PC-9 (cell line): ENCODE measurements at regions not wholly inside any gene's neighbourhood (a gene's known extent, or its start where the extent isn't known, plus 50 kb on each side); places are given as distances from the start of the nearest gene placed in this dataset.

ENCODE experiments used
- BruUV-seq: library from RNA; stranded (reverse); fragments of 400-500 nt; replicated peaks from 2 replicates; lab custom pipeline; 2021; lab: Mats Ljungman, UMichigan
- CTCF ChIA-PET: fragments of 300-600 bp; sonication (Branson Sonifier 250); formaldehyde crosslinking; loops from one replicate; lab custom pipeline; 2022; ENCODE audit warnings: antibody characterized with exemption; lab: Charles Lee
- POLR2A ChIA-PET: fragments of 300-600 bp; sonication (Branson Sonifier 250); formaldehyde crosslinking; loops from one replicate; lab custom pipeline; 2022; ENCODE audit warnings: antibody characterized with exemption; ENCODE audit not compliant: unreplicated experiment; lab: Charles Lee
- DNase-seq, 2 experiments: peaks; one replicate each; pipeline versions ENCODE4 v3.0.0 to v3.0.0-alpha.2; 2015 to 2022; ENCODE audit warnings: mixed read lengths in 1 of 2
- H2AFZ ChIP-seq: fragments of 200-600 bp; sonication (generic); 2 replicates; pipeline ENCODE4 v1.8.1; 2017; ENCODE audit warnings: antibody characterized with exemption
- H3F3A ChIP-seq: fragments of 200-600 bp; sonication (generic); 2 replicates; pipeline ENCODE4 v1.8.1; 2017; ENCODE audit warnings: antibody characterized with exemption, mild to moderate bottlenecking, low read depth; ENCODE audit not compliant: insufficient read depth
- H3K27ac ChIP-seq: fragments of 200-600 bp; sonication (generic); 2 replicates; pipeline ENCODE4 v1.6.1; 2016; ENCODE audit warnings: mixed run types
- H3K27me3 ChIP-seq: fragments of 200-600 bp; sonication (generic); 2 replicates; pipeline ENCODE4 v1.6.1; 2016; ENCODE audit warnings: low read depth, mixed run types; ENCODE audit not compliant: insufficient read depth
- H3K36me3 ChIP-seq: fragments of 200-600 bp; sonication (generic); 2 replicates; pipeline ENCODE4 v1.6.1; 2016; ENCODE audit warnings: low read depth, mixed run types
- H3K4me1 ChIP-seq: fragments of 200-600 bp; sonication (generic); replicated peaks from 2 replicates; pipeline ENCODE4 v1.6.1; 2016; ENCODE audit warnings: mixed run types; ENCODE audit not compliant: insufficient read depth
- H3K4me2 ChIP-seq: fragments of 200-600 bp; sonication (generic); 2 replicates; pipeline ENCODE4 v1.6.1; 2017; ENCODE audit warnings: mixed run types
- H3K4me3 ChIP-seq: fragments of 200-600 bp; sonication (generic); 2 replicates; pipeline ENCODE4 v1.6.1; 2016; ENCODE audit warnings: mixed run types
- H3K79me2 ChIP-seq: fragments of 200-600 bp; sonication (generic); 2 replicates; pipeline ENCODE4 v1.6.1; 2017; ENCODE audit warnings: low read depth, mixed run types
- H3K9me2 ChIP-seq: fragments of 200-600 bp; sonication (generic); 2 replicates; pipeline ENCODE4 v1.8.1; 2017; ENCODE audit warnings: mild to moderate bottlenecking; ENCODE audit not compliant: insufficient read depth
- H3K9me3 ChIP-seq: fragments of 200-600 bp; sonication (generic); 2 replicates; pipeline ENCODE4 v1.8.1; 2016; ENCODE audit warnings: low read depth; ENCODE audit not compliant: insufficient read depth
- H4K20me1 ChIP-seq: fragments of 200-600 bp; sonication (generic); 2 replicates; pipeline ENCODE4 v1.8.1; 2017; ENCODE audit not compliant: insufficient read depth
- EZH2 ChIP-seq: fragments of 200-600 bp; sonication (generic); IDR thresholded peaks from 2 replicates; pipeline ENCODE4 v1.8.0; 2017; ENCODE audit warnings: antibody characterized with exemption, low read depth
- intact Hi-C: fragments of 100-400 bp; cut with micrococcal nuclease; formaldehyde crosslinking; loops from one replicate; pipeline ENCODE4 v1.10.0; 2022; ENCODE audit not compliant: unreplicated experiment
- TF ChIP-seq, protein P1 (sequence below): fragments of 200-600 bp; sonication (generic); conservative IDR thresholded peaks from 2 replicates; pipeline ENCODE4 v1.6.1; 2017; ENCODE audit warnings: mixed run types, antibody characterized with exemption, mild to moderate bottlenecking, moderate library complexity

DNA sequence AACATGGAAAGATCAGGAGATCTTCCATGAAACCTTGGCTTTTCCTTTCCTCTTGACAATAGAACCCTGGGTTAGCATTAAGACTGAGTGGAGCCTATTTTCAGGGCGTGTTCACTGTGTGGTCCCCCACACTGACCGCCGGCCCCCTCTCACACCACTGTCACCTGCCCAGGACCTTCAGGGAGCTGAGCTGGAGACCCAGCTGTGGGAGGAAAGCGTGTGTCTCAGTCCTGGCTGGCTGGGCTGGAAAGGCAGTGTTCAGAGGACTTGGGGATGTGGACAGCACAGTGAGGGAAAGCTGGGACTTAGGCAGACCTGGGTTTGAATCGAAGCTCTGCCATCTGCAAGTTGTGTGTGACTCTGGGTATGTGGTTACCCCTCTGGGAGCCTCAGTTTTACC lies 268.1 kb downstream of the NSG2 start:
- H3K27me3 ChIP-seq: peaks cover 85% of the 10 kb centered on the region

DNA sequence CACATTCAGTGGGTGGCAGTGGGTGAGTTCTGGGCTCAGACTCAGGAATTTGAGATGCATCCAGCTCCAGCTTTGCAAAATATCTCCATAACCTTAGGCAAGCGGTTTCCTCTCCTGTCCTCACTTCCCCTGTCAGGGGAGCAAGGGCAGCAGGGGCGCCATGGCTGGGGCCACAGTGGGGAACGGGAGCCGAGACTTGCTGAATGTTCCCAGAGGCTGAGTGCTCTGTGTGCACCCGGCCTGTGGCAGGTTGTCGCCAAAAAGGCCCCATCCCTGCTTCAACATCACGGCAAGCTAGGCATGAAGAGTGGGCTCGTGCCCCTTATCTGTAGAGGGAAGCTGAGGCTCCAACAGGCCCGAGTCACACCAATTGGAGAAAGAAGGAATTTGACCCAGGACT lies 268.8 kb downstream of the NSG2 start:
- no peaks in the 10 kb centered on the region for H3K9me2 ChIP-seq
- no peaks in the 10 kb centered on the region for H3K36me3 ChIP-seq
- no peaks in the 10 kb centered on the region for H3K9me3 ChIP-seq
- H3K4me1 ChIP-seq: no peaks in the 10 kb centered on the region
- ChIA-PET CTCF (no interaction called here), POLR2A (no interaction called here)
- peaks cover 83% of the 10 kb centered on the region for H3K27me3 ChIP-seq
- no peak overlapping the region for H2AFZ ChIP-seq
- H3K4me2 ChIP-seq: no peak overlapping the region
- intact Hi-C loops: loop anchor here (10.0 kb wide), 1 partner anchor 1149 kb away; no protein-coding TSS in a partner anchor
- H3K27ac ChIP-seq: no peak overlapping the region
- no peaks in the 10 kb centered on the region for H3K79me2 ChIP-seq
- no peak for DNase-seq
- BruUV-seq: no TSS peak
- no peaks in the 10 kb centered on the region for H3F3A ChIP-seq
- TF ChIP-seq, protein P1, sequence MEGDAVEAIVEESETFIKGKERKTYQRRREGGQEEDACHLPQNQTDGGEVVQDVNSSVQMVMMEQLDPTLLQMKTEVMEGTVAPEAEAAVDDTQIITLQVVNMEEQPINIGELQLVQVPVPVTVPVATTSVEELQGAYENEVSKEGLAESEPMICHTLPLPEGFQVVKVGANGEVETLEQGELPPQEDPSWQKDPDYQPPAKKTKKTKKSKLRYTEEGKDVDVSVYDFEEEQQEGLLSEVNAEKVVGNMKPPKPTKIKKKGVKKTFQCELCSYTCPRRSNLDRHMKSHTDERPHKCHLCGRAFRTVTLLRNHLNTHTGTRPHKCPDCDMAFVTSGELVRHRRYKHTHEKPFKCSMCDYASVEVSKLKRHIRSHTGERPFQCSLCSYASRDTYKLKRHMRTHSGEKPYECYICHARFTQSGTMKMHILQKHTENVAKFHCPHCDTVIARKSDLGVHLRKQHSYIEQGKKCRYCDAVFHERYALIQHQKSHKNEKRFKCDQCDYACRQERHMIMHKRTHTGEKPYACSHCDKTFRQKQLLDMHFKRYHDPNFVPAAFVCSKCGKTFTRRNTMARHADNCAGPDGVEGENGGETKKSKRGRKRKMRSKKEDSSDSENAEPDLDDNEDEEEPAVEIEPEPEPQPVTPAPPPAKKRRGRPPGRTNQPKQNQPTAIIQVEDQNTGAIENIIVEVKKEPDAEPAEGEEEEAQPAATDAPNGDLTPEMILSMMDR: no peak
- H4K20me1 ChIP-seq: no peaks in the 10 kb centered on the region
- H3K4me3 ChIP-seq: no peak overlapping the region

More for the DNA sequence above, 268.1 kb downstream of the NSG2 start:
- DNase-seq: no peak
- Histone ChIP-seq H3K4me3 (no peak overlapping the region), H3K4me1 (no peaks in the 10 kb centered on the region), H3K9me3 (no peaks in the 10 kb centered on the region), H3K9me2 (no peaks in the 10 kb centered on the region), H3F3A (no peaks in the 10 kb centered on the region), H4K20me1 (no peaks in the 10 kb centered on the region), H3K27ac (no peak overlapping the region), H2AFZ (no peak overlapping the region), H3K79me2 (no peaks in the 10 kb centered on the region), H3K36me3 (no peaks in the 10 kb centered on the region), H3K4me2 (no peak overlapping the region)
- CTCF ChIA-PET: no interaction called here
- TF ChIP-seq, protein P1: no peak
- no peak for TF ChIP-seq EZH2
- intact Hi-C loops: loop anchor here (10.0 kb wide), 1 partner anchor 1149 kb away; no protein-coding TSS in a partner anchor
- POLR2A ChIA-PET: no interaction called here
- no TSS peak for BruUV-seq

DNA sequence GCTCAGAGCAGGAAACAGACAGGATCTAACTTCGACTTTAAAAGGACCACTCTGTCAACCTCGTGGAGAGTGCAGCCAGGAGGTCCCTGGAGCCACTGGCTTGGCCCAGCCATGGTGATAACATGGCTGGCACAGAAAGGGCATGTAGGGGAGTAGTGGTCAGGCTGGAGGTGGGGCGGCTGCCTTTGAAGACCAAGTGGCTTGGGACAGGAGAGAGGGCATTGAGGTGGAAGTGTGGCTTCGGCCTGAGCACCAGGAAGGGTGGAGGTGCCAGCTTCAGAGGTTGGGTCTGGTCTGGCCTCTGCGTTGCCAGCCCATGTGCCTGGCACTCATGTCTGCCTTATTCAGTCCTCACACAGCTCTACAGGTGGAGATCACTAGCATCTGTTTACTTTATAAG lies 270.0 kb downstream of the NSG2 start:
- Histone ChIP-seq H3K27me3 (peaks cover 80% of the 10 kb centered on the region), H3K4me2 (no peak overlapping the region), H4K20me1 (no peaks in the 10 kb centered on the region), H3K79me2 (no peaks in the 10 kb centered on the region), H3K27ac (no peak overlapping the region), H3K36me3 (no peaks in the 10 kb centered on the region), H2AFZ (no peak overlapping the region), H3K4me3 (no peak overlapping the region), H3K9me2 (no peaks in the 10 kb centered on the region), H3F3A (no peaks in the 10 kb centered on the region), H3K4me1 (no peaks in the 10 kb centered on the region), H3K9me3 (no peaks in the 10 kb centered on the region)
- DNase-seq: no peak
- intact Hi-C loops: loop anchor here (5.0 to 10.0 kb wide), 3 partner anchors 333 to 1838 kb away; no protein-coding TSS in a partner anchor
- no TSS peak for BruUV-seq
- POLR2A ChIA-PET: no interaction called here
- TF ChIP-seq, protein P1: no peak
- no peak for TF ChIP-seq EZH2
- CTCF ChIA-PET: no interaction called here
